PC-9 (cell line): ENCODE measurements at regions not wholly inside any gene's neighbourhood (a gene's known extent, or its start where the extent isn't known, plus 50 kb on each side); places are given as distances from the start of the nearest gene placed in this dataset.

Source experiments
- BruUV-seq: library from RNA; stranded (reverse); fragments of 400-500 nt; replicated peaks from 2 replicates; lab custom pipeline; 2021; lab: Mats Ljungman, UMichigan
- CTCF ChIA-PET: fragments of 300-600 bp; sonication (Branson Sonifier 250); formaldehyde crosslinking; loops from one replicate; lab custom pipeline; 2022; ENCODE audit warnings: antibody characterized with exemption; lab: Charles Lee
- POLR2A ChIA-PET: fragments of 300-600 bp; sonication (Branson Sonifier 250); formaldehyde crosslinking; loops from one replicate; lab custom pipeline; 2022; ENCODE audit warnings: antibody characterized with exemption; ENCODE audit not compliant: unreplicated experiment; lab: Charles Lee
- DNase-seq, 2 experiments: peaks; one replicate each; pipeline versions ENCODE4 v3.0.0 to v3.0.0-alpha.2; 2015 to 2022; ENCODE audit warnings: mixed read lengths in 1 of 2
- H2AFZ ChIP-seq: fragments of 200-600 bp; sonication (generic); 2 replicates; pipeline ENCODE4 v1.8.1; 2017; ENCODE audit warnings: antibody characterized with exemption
- H3F3A ChIP-seq: fragments of 200-600 bp; sonication (generic); 2 replicates; pipeline ENCODE4 v1.8.1; 2017; ENCODE audit warnings: antibody characterized with exemption, mild to moderate bottlenecking, low read depth; ENCODE audit not compliant: insufficient read depth
- H3K27ac ChIP-seq: fragments of 200-600 bp; sonication (generic); 2 replicates; pipeline ENCODE4 v1.6.1; 2016; ENCODE audit warnings: mixed run types
- H3K27me3 ChIP-seq: fragments of 200-600 bp; sonication (generic); 2 replicates; pipeline ENCODE4 v1.6.1; 2016; ENCODE audit warnings: low read depth, mixed run types; ENCODE audit not compliant: insufficient read depth
- H3K36me3 ChIP-seq: fragments of 200-600 bp; sonication (generic); 2 replicates; pipeline ENCODE4 v1.6.1; 2016; ENCODE audit warnings: low read depth, mixed run types
- H3K4me1 ChIP-seq: fragments of 200-600 bp; sonication (generic); replicated peaks from 2 replicates; pipeline ENCODE4 v1.6.1; 2016; ENCODE audit warnings: mixed run types; ENCODE audit not compliant: insufficient read depth
- H3K4me2 ChIP-seq: fragments of 200-600 bp; sonication (generic); 2 replicates; pipeline ENCODE4 v1.6.1; 2017; ENCODE audit warnings: mixed run types
- H3K4me3 ChIP-seq: fragments of 200-600 bp; sonication (generic); 2 replicates; pipeline ENCODE4 v1.6.1; 2016; ENCODE audit warnings: mixed run types
- H3K79me2 ChIP-seq: fragments of 200-600 bp; sonication (generic); 2 replicates; pipeline ENCODE4 v1.6.1; 2017; ENCODE audit warnings: low read depth, mixed run types
- H3K9me2 ChIP-seq: fragments of 200-600 bp; sonication (generic); 2 replicates; pipeline ENCODE4 v1.8.1; 2017; ENCODE audit warnings: mild to moderate bottlenecking; ENCODE audit not compliant: insufficient read depth
- H3K9me3 ChIP-seq: fragments of 200-600 bp; sonication (generic); 2 replicates; pipeline ENCODE4 v1.8.1; 2016; ENCODE audit warnings: low read depth; ENCODE audit not compliant: insufficient read depth
- H4K20me1 ChIP-seq: fragments of 200-600 bp; sonication (generic); 2 replicates; pipeline ENCODE4 v1.8.1; 2017; ENCODE audit not compliant: insufficient read depth
- CTCF ChIP-seq: fragments of 200-600 bp; sonication (generic); conservative IDR thresholded peaks from 2 replicates; pipeline ENCODE4 v1.6.1; 2017; ENCODE audit warnings: mixed run types, antibody characterized with exemption, mild to moderate bottlenecking, moderate library complexity
- EZH2 ChIP-seq: fragments of 200-600 bp; sonication (generic); IDR thresholded peaks from 2 replicates; pipeline ENCODE4 v1.8.0; 2017; ENCODE audit warnings: antibody characterized with exemption, low read depth
- intact Hi-C: fragments of 100-400 bp; cut with micrococcal nuclease; formaldehyde crosslinking; loops from one replicate; pipeline ENCODE4 v1.10.0; 2022; ENCODE audit not compliant: unreplicated experiment

- BruUV-seq = no TSS peak
- intact Hi-C loops = no loop called here
- no peaks in the 10 kb centered on the region for H3K36me3 ChIP-seq
- no peaks in the 10 kb centered on the region for H3K27me3 ChIP-seq
- no peaks in the 10 kb centered on the region for H3K9me3 ChIP-seq
- H3F3A ChIP-seq = no peaks in the 10 kb centered on the region
- TF ChIP-seq EZH2 (no peak), CTCF (no peak)
- H3K79me2 ChIP-seq = no peaks in the 10 kb centered on the region
- no peaks in the 10 kb centered on the region for H4K20me1 ChIP-seq
- H3K4me1 ChIP-seq = no peaks in the 10 kb centered on the region
- no peak overlapping the region for H3K4me3 ChIP-seq
- no peak for DNase-seq
- ChIA-PET CTCF (no interaction called here), POLR2A (no interaction called here)
- H2AFZ ChIP-seq = no peak overlapping the region
- H3K9me2 ChIP-seq = no peaks in the 10 kb centered on the region
- no peak overlapping the region for H3K4me2 ChIP-seq
- no peak overlapping the region for H3K27ac ChIP-seq
Observed at GRCh38 chr3:148540266-148540665, 157.4 kb upstream of the AGTR1 start.

- CTCF ChIA-PET = no interaction called here
- H2AFZ ChIP-seq = no peak overlapping the region
- H3K9me2 ChIP-seq = no peaks in the 10 kb centered on the region
- H4K20me1 ChIP-seq = no peaks in the 10 kb centered on the region
- no peak overlapping the region for H3K27ac ChIP-seq
- BruUV-seq = no TSS peak
- DNase-seq = no peak
- TF ChIP-seq EZH2 (no peak), CTCF (no peak)
- no peak overlapping the region for H3K4me2 ChIP-seq
- H3K27me3 ChIP-seq = no peaks in the 10 kb centered on the region
- H3K4me1 ChIP-seq = no peaks in the 10 kb centered on the region
- POLR2A ChIA-PET = no interaction called here
- no peaks in the 10 kb centered on the region for H3K9me3 ChIP-seq
- intact Hi-C loops = no loop called here
- H3K79me2 ChIP-seq = no peaks in the 10 kb centered on the region
- no peak overlapping the region for H3K4me3 ChIP-seq
- no peaks in the 10 kb centered on the region for H3K36me3 ChIP-seq
- H3F3A ChIP-seq = no peaks in the 10 kb centered on the region
Observed at GRCh38 chr3:148540851-148541250, 156.9 kb upstream of the AGTR1 start.

- Histone ChIP-seq H3K9me3 (no peaks in the 10 kb centered on the region), H3K4me2 (no peak overlapping the region), H2AFZ (no peak overlapping the region), H4K20me1 (no peaks in the 10 kb centered on the region), H3K27ac (no peak overlapping the region), H3K4me3 (no peak overlapping the region), H3K36me3 (no peaks in the 10 kb centered on the region), H3K9me2 (no peaks in the 10 kb centered on the region), H3F3A (no peaks in the 10 kb centered on the region), H3K27me3 (no peaks in the 10 kb centered on the region), H3K4me1 (no peaks in the 10 kb centered on the region), H3K79me2 (no peaks in the 10 kb centered on the region)
- ChIA-PET POLR2A (no interaction called here), CTCF (no interaction called here)
- BruUV-seq = no TSS peak
- TF ChIP-seq EZH2 (no peak), CTCF (no peak)
- DNase-seq = no peak
- intact Hi-C loops = no loop called here
Observed at GRCh38 chr3:148546959-148547358, 150.7 kb upstream of the AGTR1 start.
